GM18517 (cell line): ENCODE measurements at regions not wholly inside any gene's neighbourhood (a gene's known extent, or its start where the extent isn't known, plus 50 kb on each side); places are given as distances from the start of the nearest gene placed in this dataset.

Experiments
- ATAC-seq: cut with Tn5 transposase; IDR thresholded peaks from one replicate; pipeline ENCODE4 v1.9.1; 2021; ENCODE audit warnings: mild to moderate bottlenecking, moderate library complexity; ENCODE audit not compliant: unreplicated experiment

DNA sequence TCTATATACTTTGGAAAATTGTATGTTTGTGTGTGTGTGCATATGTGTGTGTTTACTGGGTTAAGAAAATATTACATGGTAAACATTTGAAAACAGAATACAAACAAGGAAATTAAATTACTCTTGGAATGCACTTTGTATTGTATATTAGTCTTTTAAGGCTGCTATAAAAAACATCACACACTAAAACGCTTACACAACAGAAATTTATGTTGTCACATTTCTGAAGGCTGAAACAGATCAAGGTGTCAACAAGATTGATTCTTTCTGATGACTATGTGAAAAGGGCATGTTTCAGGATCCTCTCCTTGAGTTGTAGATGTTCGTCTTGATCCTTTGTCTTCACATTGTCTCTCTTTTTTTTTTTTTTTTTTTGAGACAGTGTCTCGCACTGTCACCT is 149.1 kb upstream of the CNTN5 start:
- ATAC-seq: no peak

DNA sequence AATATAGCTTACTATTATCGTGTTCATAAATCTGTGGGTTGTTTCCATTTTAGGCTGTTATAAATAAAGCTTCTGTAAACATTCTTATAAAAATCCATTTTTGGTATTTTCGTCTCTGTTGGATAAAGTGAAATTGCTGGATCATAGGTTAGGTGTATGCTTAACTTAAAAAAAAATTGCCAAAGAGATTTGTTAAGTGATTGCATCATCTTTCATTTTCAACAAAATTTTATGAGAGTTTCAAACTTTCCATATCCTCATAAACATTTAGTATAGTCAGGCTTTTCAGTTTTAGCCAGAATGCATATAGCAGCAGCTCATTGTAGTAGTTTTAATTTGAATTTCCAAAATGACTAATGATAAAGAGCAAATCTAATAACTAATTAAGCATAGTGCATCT is 146.7 kb upstream of the CNTN5 start:
- no peak for ATAC-seq

DNA sequence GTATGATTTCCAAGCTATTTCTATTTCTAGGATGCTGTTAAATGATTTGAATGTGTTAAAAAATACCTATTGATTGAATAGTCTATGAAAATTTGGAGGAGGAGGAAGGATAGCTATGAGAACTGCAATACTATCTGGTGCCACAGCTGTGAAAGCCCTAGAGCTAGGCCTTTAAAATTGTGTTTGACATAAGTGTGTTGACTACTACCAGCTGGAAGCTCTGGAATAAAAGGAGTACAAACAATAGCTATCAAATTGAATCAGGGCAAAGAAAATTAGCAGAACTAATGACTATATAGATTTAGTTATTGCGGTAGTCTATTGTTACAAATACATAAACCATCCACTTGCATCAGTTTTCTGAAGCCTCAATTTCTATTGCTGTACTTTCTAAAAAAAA is 124.8 kb upstream of the CNTN5 start:
- no peak for ATAC-seq

DNA sequence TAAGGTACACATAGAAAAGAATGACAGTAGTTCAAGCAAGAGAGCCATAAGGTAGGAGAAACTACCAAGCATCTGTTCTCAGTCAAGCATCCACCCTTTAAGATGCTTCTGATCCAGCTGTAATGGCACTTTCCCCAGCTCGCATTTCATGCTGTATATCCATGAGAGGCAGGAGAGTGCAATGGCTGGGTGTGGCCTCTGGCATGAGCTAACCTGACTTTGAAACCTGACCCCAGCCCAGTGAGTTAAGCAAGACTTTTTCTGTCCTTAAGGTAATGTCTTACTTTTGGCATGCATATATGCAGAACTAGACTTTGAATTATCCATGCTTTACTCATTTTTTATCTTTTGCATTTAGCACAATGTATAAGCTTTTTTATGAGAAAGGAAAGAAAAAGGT is 79.8 kb upstream of the CNTN5 start:
- no peak for ATAC-seq

DNA sequence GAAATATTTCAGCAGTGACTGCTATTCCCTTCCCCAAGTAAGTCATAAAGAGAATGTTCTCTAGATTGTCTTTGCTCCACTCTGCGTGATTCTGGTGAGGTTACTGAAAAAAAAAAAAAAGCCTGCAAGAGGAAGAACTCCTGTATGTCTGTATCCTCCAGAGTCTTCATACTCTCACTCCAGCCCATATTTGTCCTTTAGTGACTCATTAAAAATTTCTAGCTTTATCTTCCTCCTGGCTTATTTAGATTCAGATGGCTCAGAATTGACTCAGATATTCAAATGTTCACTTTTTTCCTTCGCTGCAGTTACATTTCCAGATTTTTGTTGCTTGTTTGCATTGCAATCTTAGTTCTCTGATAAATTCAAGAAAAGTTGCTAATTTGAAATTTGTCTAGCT is 76.3 kb upstream of the CNTN5 start:
- ATAC-seq: no peak

DNA sequence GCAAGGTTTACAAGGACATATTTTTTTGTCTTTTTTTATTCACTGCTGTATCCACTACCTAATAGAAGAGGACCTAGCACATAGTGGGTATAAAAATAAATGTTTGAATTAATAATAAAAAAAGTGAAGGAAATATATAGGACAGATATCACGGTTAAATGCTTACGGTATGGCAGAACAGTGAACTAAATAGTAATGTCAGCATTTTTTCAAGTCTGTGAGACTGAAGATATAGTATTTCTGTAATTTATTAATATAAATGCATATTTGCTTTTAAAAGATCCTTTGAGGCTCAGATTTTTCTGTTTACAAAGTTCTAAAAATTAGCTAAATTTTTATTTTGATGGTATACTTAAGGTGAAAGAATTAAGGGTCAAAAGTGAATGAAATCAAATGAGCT is 68.6 kb upstream of the CNTN5 start:
- ATAC-seq: no peak

DNA sequence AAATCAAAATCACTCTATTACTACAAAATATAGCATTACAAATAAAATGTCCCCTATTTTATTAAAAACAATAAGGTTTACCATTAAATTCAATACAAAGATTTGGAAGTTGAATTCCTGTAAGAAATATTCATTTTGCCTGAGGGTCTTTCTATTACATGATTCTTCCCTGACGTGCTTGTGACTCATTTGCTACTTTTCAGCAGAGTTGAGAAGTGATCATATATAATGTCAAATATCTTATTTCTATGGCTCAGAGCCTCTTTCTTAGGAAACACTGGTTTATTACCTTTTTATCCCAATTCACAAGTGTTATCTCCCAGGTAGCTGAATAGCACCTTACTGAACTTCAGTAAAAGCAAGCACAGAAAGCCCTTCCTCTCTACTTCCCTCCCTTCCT is 65.2 kb upstream of the CNTN5 start:
- no peak for ATAC-seq

DNA sequence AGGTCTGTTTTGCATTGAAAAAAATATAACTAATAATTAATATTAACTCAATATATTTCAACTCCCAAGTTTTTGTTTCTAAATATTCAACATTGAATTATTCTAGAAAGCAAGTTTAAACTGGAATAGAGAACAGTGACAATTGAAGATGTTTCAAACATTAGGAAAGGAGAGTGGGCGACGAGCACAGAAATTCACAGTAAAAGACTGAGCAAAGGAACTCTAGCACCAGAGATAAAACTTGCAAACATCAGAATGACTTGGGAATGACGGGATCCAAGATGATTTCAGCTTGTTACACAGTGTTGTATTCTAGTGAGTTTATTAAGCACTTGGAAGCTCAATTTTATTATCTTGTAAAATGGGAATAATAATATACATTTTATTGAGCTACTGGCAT is 56.6 kb upstream of the CNTN5 start:
- ATAC-seq: no peak

DNA sequence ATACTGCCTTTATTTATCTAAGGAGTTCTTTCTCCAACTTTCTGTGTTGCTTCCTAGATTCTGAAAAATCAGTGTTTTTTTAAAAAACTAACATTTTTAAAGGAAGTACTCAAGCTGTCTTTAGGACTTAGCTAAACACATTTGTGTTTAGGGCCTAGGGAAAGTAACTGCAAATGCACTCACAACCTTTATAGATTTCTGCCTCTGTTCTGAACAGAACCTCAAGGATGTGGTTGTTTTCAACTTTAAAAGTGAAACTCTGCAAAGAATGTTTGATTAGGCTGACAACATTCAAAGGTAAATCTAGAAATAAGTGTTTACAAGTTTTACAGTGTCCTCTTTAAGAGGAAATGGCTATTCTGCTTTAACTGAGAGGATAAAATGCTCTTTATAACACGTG is 55.4 kb upstream of the CNTN5 start:
- no peak for ATAC-seq

DNA sequence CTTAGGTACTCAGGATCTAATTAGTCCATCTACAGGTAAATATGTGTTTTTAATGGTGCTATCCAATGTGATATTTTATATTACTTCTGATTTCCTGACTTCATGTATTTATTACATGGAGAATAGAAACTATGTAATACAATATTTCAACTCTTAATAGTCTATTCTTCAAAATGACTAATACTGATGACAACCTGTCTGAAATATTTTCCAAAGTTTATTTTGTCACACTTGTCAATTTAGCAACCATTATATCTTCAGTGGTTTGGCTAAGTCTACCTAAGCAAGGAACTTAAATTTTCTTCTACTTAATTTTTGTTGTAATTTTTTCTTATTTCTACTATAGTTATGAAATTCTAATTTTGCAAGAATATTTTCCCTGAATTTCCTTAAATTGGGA is 55.0 kb upstream of the CNTN5 start:
- ATAC-seq: no peak

DNA sequence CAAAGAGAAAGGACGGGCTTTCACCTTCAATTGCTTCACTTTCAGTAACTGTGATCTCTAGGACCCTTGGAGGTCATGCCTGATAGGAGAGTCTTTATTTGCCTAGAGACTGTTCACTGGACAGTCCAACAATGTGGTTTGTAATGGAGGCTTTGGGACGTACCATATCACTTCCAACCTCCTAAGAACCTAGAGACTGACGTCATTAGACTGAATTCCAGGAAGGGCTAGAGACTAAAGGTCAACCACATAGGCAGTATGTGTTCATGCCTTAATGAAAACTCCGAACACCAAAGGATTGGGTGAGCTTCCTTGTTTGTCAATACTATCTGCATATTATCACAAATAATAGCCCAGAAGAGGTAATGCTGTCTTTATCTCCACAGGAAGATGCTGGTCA is 53.7 kb upstream of the CNTN5 start:
- no peak for ATAC-seq
